ENCODE measurements at regions not wholly inside any gene's neighbourhood (a gene's known extent, or its start where the extent isn't known, plus 50 kb on each side); places are given as distances from the start of the nearest gene placed in this dataset.

- no peak for ATAC-seq (ENCODE audit: low FRiP score)
- no peaks in the 10 kb centered on the region for H3K9me3 ChIP-seq (ENCODE audit: control insufficient read depth, low read length)
- H3K4me1 ChIP-seq (ENCODE audit: control insufficient read depth in 1 of 2, insufficient read depth in 2 of 2, low read length in 2 of 2) = no peaks in the 10 kb centered on the region
- 93 to 95% methylated on average over 2 of the region's 2 CpGs for WGBS, 2 donors
- no peaks in the 10 kb centered on the region for H3K27me3 ChIP-seq (ENCODE audit: control insufficient read depth in 1 of 2, insufficient read depth in 2 of 2, low read length in 1 of 2)
- H3K36me3 ChIP-seq (ENCODE audit: control insufficient read depth in 1 of 2, insufficient read depth in 2 of 2, low read length in 1 of 2) = no peaks in the 10 kb centered on the region
- no peak for DNase-seq
- no peak overlapping the region for H3K4me3 ChIP-seq (ENCODE audit: low read length in 2 of 2)
- H3K27ac ChIP-seq (ENCODE audit: low read depth in 1 of 2, low read length in 2 of 2) = no peak overlapping the region
- intact Hi-C loops (cut with DNase I) = no loop called here
These were observed 170.9 kb downstream of the DUSP6 start for GRCh38 chr12:89181271-89181920.

DNA sequence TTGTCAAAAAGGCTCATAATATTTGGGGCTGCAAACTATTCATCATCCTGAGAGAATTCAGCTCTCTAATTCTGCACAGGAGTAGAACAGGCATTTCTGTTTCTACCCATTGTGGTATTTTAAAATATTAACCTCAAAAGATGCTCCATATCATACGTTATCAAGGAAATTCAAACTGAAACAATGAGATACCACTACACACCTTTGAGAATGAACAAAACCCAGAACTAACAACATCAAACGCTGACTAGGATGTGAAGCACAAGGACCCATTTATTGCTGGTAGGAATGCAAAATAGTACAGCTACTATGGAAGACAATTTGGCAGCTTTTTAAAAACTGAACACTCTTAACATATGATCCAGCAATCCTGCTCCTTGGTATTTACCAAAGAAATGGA, 171.8 kb downstream of the DUSP6 start:
- no peaks in the 10 kb centered on the region for H3K9me3 ChIP-seq (ENCODE audit: control insufficient read depth, low read length)
- H3K36me3 ChIP-seq (ENCODE audit: control insufficient read depth in 1 of 2, insufficient read depth in 2 of 2, low read length in 1 of 2) = no peaks in the 10 kb centered on the region
- intact Hi-C loops (cut with DNase I) = no loop called here
- H3K27me3 ChIP-seq (ENCODE audit: control insufficient read depth in 1 of 2, insufficient read depth in 2 of 2, low read length in 1 of 2) = no peaks in the 10 kb centered on the region
- ATAC-seq (ENCODE audit: low FRiP score) (no peak), DNase-seq (no peak)
- no peak overlapping the region for H3K4me3 ChIP-seq (ENCODE audit: low read length in 2 of 2)
- H3K4me1 ChIP-seq (ENCODE audit: control insufficient read depth in 1 of 2, insufficient read depth in 2 of 2, low read length in 2 of 2) = no peaks in the 10 kb centered on the region
- WGBS, 2 donors = 81 to 82% methylated on average over 2 of the region's 2 CpGs
- no peak overlapping the region for H3K27ac ChIP-seq (ENCODE audit: low read depth in 1 of 2, low read length in 2 of 2)

- no peaks in the 10 kb centered on the region for H3K36me3 ChIP-seq (ENCODE audit: control insufficient read depth in 1 of 2, insufficient read depth in 2 of 2, low read length in 1 of 2)
- ATAC-seq (ENCODE audit: low FRiP score) (no peak), DNase-seq (no peak)
- no peaks in the 10 kb centered on the region for H3K9me3 ChIP-seq (ENCODE audit: control insufficient read depth, low read length)
- H3K4me1 ChIP-seq (ENCODE audit: control insufficient read depth in 1 of 2, insufficient read depth in 2 of 2, low read length in 2 of 2) = no peaks in the 10 kb centered on the region
- 28 to 34% methylated on average over 1 of the region's 1 CpG for WGBS, 2 donors
- H3K27me3 ChIP-seq (ENCODE audit: control insufficient read depth in 1 of 2, insufficient read depth in 2 of 2, low read length in 1 of 2) = no peaks in the 10 kb centered on the region
- no peak overlapping the region for H3K4me3 ChIP-seq (ENCODE audit: low read length in 2 of 2)
- intact Hi-C loops (cut with DNase I) = no loop called here
- H3K27ac ChIP-seq (ENCODE audit: low read depth in 1 of 2, low read length in 2 of 2) = no peak overlapping the region
These were observed 172.3 kb downstream of the DUSP6 start for GRCh38 chr12:89179983-89180382.

GRCh38 chr12:89179245-89179644, 173.1 kb downstream of the DUSP6 start:
- no peak for DNase-seq
- H3K4me1 ChIP-seq (ENCODE audit: control insufficient read depth in 1 of 2, insufficient read depth in 2 of 2, low read length in 2 of 2) = no peaks in the 10 kb centered on the region
- intact Hi-C loops (cut with DNase I) = no loop called here
- no peak overlapping the region for H3K4me3 ChIP-seq (ENCODE audit: low read length in 2 of 2)
- no peaks in the 10 kb centered on the region for H3K36me3 ChIP-seq (ENCODE audit: control insufficient read depth in 1 of 2, insufficient read depth in 2 of 2, low read length in 1 of 2)
- no peaks in the 10 kb centered on the region for H3K27me3 ChIP-seq (ENCODE audit: control insufficient read depth in 1 of 2, insufficient read depth in 2 of 2, low read length in 1 of 2)
- no peaks in the 10 kb centered on the region for H3K9me3 ChIP-seq (ENCODE audit: control insufficient read depth, low read length)
- ATAC-seq (ENCODE audit: low FRiP score) = no peak
- no peak overlapping the region for H3K27ac ChIP-seq (ENCODE audit: low read depth in 1 of 2, low read length in 2 of 2)
- WGBS, 2 donors = 86 to 89% methylated on average over 1 of the region's 1 CpG

GRCh38 chr12:89177802-89178395, 174.4 kb downstream of the DUSP6 start:
- ATAC-seq (ENCODE audit: low FRiP score) = no peak
- peaks cover 0 to 3% of the 10 kb centered on the region in 2 donors for H3K4me1 ChIP-seq (ENCODE audit: control insufficient read depth in 1 of 2, insufficient read depth in 2 of 2, low read length in 2 of 2)
- intact Hi-C loops (cut with DNase I) = no loop called here

DNA sequence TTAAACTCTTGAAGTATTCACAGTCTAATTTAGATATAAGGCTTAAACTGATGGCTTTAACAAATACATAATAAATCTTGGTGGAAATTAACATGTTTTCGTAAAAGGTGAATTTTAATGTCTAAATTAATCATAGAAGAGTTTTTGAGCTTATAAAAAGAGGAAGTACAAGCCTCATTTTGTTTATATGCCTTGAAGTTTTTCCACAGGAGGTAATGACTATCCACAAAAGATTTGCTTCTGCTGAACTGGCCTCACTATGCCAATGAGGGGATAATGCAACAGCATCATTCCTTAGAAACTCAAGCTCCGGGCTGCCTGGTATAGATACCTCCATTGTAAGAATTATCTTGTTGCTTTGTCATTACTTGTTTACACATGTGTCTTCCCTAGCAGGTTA, 175.6 kb downstream of the DUSP6 start:
- no peak for ATAC-seq (ENCODE audit: low FRiP score)
- no peak for DNase-seq
- 86 to 95% methylated on average over 2 of the region's 2 CpGs for WGBS, 2 donors
- intact Hi-C loops (cut with DNase I) = no loop called here
- Histone ChIP-seq H3K4me3 (ENCODE audit: low read length in 2 of 2) (no peak overlapping the region), H3K27ac (ENCODE audit: low read depth in 1 of 2, low read length in 2 of 2) (no peak overlapping the region), H3K27me3 (ENCODE audit: control insufficient read depth in 1 of 2, insufficient read depth in 2 of 2, low read length in 1 of 2) (no peaks in the 10 kb centered on the region), H3K4me1 (ENCODE audit: control insufficient read depth in 1 of 2, insufficient read depth in 2 of 2, low read length in 2 of 2) (peaks cover 0 to 3% of the 10 kb centered on the region in 2 donors), H3K36me3 (ENCODE audit: control insufficient read depth in 1 of 2, insufficient read depth in 2 of 2, low read length in 1 of 2) (no peaks in the 10 kb centered on the region), H3K9me3 (ENCODE audit: control insufficient read depth, low read length) (no peaks in the 10 kb centered on the region)

More at GRCh38 chr12:89177802-89178395, 174.4 kb downstream of the DUSP6 start:
- no peaks in the 10 kb centered on the region for H3K36me3 ChIP-seq (ENCODE audit: control insufficient read depth in 1 of 2, insufficient read depth in 2 of 2, low read length in 1 of 2)
- H3K27ac ChIP-seq (ENCODE audit: low read depth in 1 of 2, low read length in 2 of 2) = no peak overlapping the region
- H3K9me3 ChIP-seq (ENCODE audit: control insufficient read depth, low read length) = no peaks in the 10 kb centered on the region
- DNase-seq = no peak
- no peak overlapping the region for H3K4me3 ChIP-seq (ENCODE audit: low read length in 2 of 2)
- no peaks in the 10 kb centered on the region for H3K27me3 ChIP-seq (ENCODE audit: control insufficient read depth in 1 of 2, insufficient read depth in 2 of 2, low read length in 1 of 2)
- 78 to 81% methylated on average over 3 of the region's 3 CpGs for WGBS, 2 donors

GRCh38 chr12:89173678-89174077, 178.6 kb downstream of the DUSP6 start:
- DNase-seq (no peak), ATAC-seq (ENCODE audit: low FRiP score) (no peak)
- no peaks in the 10 kb centered on the region for H3K27me3 ChIP-seq (ENCODE audit: control insufficient read depth in 1 of 2, insufficient read depth in 2 of 2, low read length in 1 of 2)
- 83 to 86% methylated on average over 4 of the region's 4 CpGs for WGBS, 2 donors
- no peaks in the 10 kb centered on the region for H3K36me3 ChIP-seq (ENCODE audit: control insufficient read depth in 1 of 2, insufficient read depth in 2 of 2, low read length in 1 of 2)
- no peaks in the 10 kb centered on the region for H3K9me3 ChIP-seq (ENCODE audit: control insufficient read depth, low read length)
- intact Hi-C loops (cut with DNase I) = no loop called here
- peaks cover 0 to 3% of the 10 kb centered on the region in 2 donors for H3K4me1 ChIP-seq (ENCODE audit: control insufficient read depth in 1 of 2, insufficient read depth in 2 of 2, low read length in 2 of 2)
- no peak overlapping the region for H3K4me3 ChIP-seq (ENCODE audit: low read length in 2 of 2)
- H3K27ac ChIP-seq (ENCODE audit: low read depth in 1 of 2, low read length in 2 of 2) = no peak overlapping the region

DNA sequence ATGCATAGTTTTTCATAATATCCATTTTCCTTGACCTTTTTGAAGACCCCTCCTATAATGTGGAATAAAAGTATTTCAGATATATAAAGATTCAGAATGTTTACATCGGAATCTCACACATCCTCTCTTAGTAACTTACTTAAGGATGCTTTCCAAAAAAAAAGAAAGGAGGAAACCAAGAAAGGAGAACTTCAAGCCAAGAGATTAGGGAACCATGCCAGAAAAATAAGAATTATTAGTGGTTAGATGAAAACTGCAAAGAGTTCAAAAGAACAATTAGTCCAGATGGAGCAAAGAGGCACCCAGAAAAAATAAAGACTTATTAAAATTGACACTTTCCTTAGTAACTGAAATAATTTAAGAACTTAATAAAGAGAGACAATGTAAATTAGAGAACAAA, 179.2 kb downstream of the DUSP6 start:
- no peaks in the 10 kb centered on the region for H3K9me3 ChIP-seq (ENCODE audit: control insufficient read depth, low read length)
- H3K27ac ChIP-seq (ENCODE audit: low read depth in 1 of 2, low read length in 2 of 2) = no peak overlapping the region
- WGBS, 2 donors = 73 to 74% methylated on average over 1 of the region's 1 CpG
- peaks cover 0 to 4% of the 10 kb centered on the region in 2 donors for H3K4me1 ChIP-seq (ENCODE audit: control insufficient read depth in 1 of 2, insufficient read depth in 2 of 2, low read length in 2 of 2)
- DNase-seq = no peak
- H3K4me3 ChIP-seq (ENCODE audit: low read length in 2 of 2) = no peak overlapping the region
- no peaks in the 10 kb centered on the region for H3K36me3 ChIP-seq (ENCODE audit: control insufficient read depth in 1 of 2, insufficient read depth in 2 of 2, low read length in 1 of 2)
- H3K27me3 ChIP-seq (ENCODE audit: control insufficient read depth in 1 of 2, insufficient read depth in 2 of 2, low read length in 1 of 2) = no peaks in the 10 kb centered on the region
- ATAC-seq (ENCODE audit: low FRiP score) = no peak
- intact Hi-C loops (cut with DNase I) = no loop called here

- DNase-seq (no peak), ATAC-seq (ENCODE audit: low FRiP score) (no peak)
- intact Hi-C loops (cut with DNase I) = no loop called here
- peaks cover 0 to 6% of the 10 kb centered on the region in 2 donors for H3K4me1 ChIP-seq (ENCODE audit: control insufficient read depth in 1 of 2, insufficient read depth in 2 of 2, low read length in 2 of 2)
- no peak overlapping the region for H3K27ac ChIP-seq (ENCODE audit: low read depth in 1 of 2, low read length in 2 of 2)
- no peaks in the 10 kb centered on the region for H3K9me3 ChIP-seq (ENCODE audit: control insufficient read depth, low read length)
- H3K27me3 ChIP-seq (ENCODE audit: control insufficient read depth in 1 of 2, insufficient read depth in 2 of 2, low read length in 1 of 2) = no peaks in the 10 kb centered on the region
- H3K36me3 ChIP-seq (ENCODE audit: control insufficient read depth in 1 of 2, insufficient read depth in 2 of 2, low read length in 1 of 2) = no peaks in the 10 kb centered on the region
- no peak overlapping the region for H3K4me3 ChIP-seq (ENCODE audit: low read length in 2 of 2)
These were observed 180.1 kb downstream of the DUSP6 start for GRCh38 chr12:89172224-89172623.

Data from aorta (tissue), 5 donors.